ENCODE measurements at regions not wholly inside any gene's neighbourhood (a gene's known extent, or its start where the extent isn't known, plus 50 kb on each side); places are given as distances from the start of the nearest gene placed in this dataset.

GRCh38 chr21:22630953-22631465 lies 1632.8 kb downstream of the NCAM2 start:
- TF ChIP-seq CTCF (IDR thresholded peaks at IDR 0.05) = no peak
- TF ChIP-seq POLR2A (IDR thresholded peaks at IDR 0.05) = no peak

Measured in uterus (tissue), 2 donors.